HEK293 (cell line): ENCODE measurements at regions not wholly inside any gene's neighbourhood (a gene's known extent, or its start where the extent isn't known, plus 50 kb on each side); places are given as distances from the start of the nearest gene placed in this dataset.

ENCODE experiments used
- CTCF ChIP-seq: fragments of 450-650 bp; formaldehyde crosslinking; IDR thresholded peaks from 2 replicates; pipeline ENCODE4 v1.5.1; 2016; ENCODE audit warnings: missing biosample characterization, missing genetic modification characterization
- YY1 ChIP-seq: fragments of 450-650 bp; formaldehyde crosslinking; IDR thresholded peaks from 2 replicates; pipeline ENCODE4 v1.5.1; 2018; ENCODE audit warnings: missing biosample characterization, missing genetic modification characterization
- ZFHX2 ChIP-seq: fragments of 450-650 bp; formaldehyde crosslinking; conservative IDR thresholded peaks from 2 replicates; pipeline ENCODE4 v1.5.1; 2016; ENCODE audit warnings: missing biosample characterization, missing genetic modification characterization
- ZNF155 ChIP-seq: fragments of 450-650 bp; formaldehyde crosslinking; IDR thresholded peaks from 2 replicates; pipeline ENCODE4 v1.5.1; 2016; ENCODE audit warnings: missing biosample characterization, missing genetic modification characterization
- ZNF184 ChIP-seq: fragments of 450-650 bp; IDR thresholded peaks from 2 replicates; pipeline ENCODE4 v1.5.1; 2018; ENCODE audit warnings: missing biosample characterization, mild to moderate bottlenecking, missing genetic modification characterization
- ZNF211 ChIP-seq: fragments of 450-650 bp; formaldehyde crosslinking; IDR thresholded peaks from 2 replicates; pipeline ENCODE4 v1.5.1; 2016; ENCODE audit warnings: low read depth, missing biosample characterization, missing genetic modification characterization
- ZNF24 ChIP-seq: fragments of 450-650 bp; formaldehyde crosslinking; IDR thresholded peaks from 2 replicates; pipeline ENCODE4 v1.5.1; 2016; ENCODE audit warnings: missing biosample characterization, missing genetic modification characterization
- ZNF302 ChIP-seq: fragments of 450-650 bp; formaldehyde crosslinking; IDR thresholded peaks from 2 replicates; pipeline ENCODE4 v1.5.1; 2016; ENCODE audit warnings: missing biosample characterization, missing genetic modification characterization, low read depth
- ZNF311 ChIP-seq: fragments of 450-650 bp; formaldehyde crosslinking; IDR thresholded peaks from 2 replicates; pipeline ENCODE4 v1.5.1; 2017; ENCODE audit warnings: missing biosample characterization, missing genetic modification characterization, borderline replicate concordance
- ZNF510 ChIP-seq: fragments of 450-650 bp; formaldehyde crosslinking; IDR thresholded peaks from 2 replicates; pipeline ENCODE4 v1.5.1; 2018; ENCODE audit warnings: mild to moderate bottlenecking, missing genetic modification characterization, missing biosample characterization; ENCODE audit not compliant: insufficient replicate concordance
- TF ChIP-seq, protein P1 (sequence below): fragments of 450-650 bp; formaldehyde crosslinking; IDR thresholded peaks from 2 replicates; pipeline ENCODE4 v1.5.1; 2016; ENCODE audit warnings: missing biosample characterization, missing genetic modification characterization

- no peak for TF ChIP-seq YY1 (tag by site-specific recombination)
- TF ChIP-seq CTCF (tag by site-specific recombination), result no peak
- TF ChIP-seq ZFHX2 (tag by site-specific recombination), result no peak
- TF ChIP-seq ZNF510 (tag by site-specific recombination), result no peak
- TF ChIP-seq ZNF211 (tag by site-specific recombination), result no peak
- no peak for TF ChIP-seq ZNF155 (tag by site-specific recombination)
- no peak for TF ChIP-seq ZNF311 (tag by site-specific recombination)
- no peak for TF ChIP-seq ZNF184 (tag by site-specific recombination)
- TF ChIP-seq, protein P1, sequence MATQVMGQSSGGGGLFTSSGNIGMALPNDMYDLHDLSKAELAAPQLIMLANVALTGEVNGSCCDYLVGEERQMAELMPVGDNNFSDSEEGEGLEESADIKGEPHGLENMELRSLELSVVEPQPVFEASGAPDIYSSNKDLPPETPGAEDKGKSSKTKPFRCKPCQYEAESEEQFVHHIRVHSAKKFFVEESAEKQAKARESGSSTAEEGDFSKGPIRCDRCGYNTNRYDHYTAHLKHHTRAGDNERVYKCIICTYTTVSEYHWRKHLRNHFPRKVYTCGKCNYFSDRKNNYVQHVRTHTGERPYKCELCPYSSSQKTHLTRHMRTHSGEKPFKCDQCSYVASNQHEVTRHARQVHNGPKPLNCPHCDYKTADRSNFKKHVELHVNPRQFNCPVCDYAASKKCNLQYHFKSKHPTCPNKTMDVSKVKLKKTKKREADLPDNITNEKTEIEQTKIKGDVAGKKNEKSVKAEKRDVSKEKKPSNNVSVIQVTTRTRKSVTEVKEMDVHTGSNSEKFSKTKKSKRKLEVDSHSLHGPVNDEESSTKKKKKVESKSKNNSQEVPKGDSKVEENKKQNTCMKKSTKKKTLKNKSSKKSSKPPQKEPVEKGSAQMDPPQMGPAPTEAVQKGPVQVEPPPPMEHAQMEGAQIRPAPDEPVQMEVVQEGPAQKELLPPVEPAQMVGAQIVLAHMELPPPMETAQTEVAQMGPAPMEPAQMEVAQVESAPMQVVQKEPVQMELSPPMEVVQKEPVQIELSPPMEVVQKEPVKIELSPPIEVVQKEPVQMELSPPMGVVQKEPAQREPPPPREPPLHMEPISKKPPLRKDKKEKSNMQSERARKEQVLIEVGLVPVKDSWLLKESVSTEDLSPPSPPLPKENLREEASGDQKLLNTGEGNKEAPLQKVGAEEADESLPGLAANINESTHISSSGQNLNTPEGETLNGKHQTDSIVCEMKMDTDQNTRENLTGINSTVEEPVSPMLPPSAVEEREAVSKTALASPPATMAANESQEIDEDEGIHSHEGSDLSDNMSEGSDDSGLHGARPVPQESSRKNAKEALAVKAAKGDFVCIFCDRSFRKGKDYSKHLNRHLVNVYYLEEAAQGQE (tag by site-specific recombination), result no peak
- TF ChIP-seq ZNF24 (tag by site-specific recombination), result no peak
- no peak for TF ChIP-seq ZNF302 (tag by site-specific recombination)
These were observed 110.8 kb upstream of the ATP8A1 start for GRCh38 chr4:42767669-42768068.
